Ishikawa (cell line): ENCODE measurements at regions not wholly inside any gene's neighbourhood (a gene's known extent, or its start where the extent isn't known, plus 50 kb on each side); places are given as distances from the start of the nearest gene placed in this dataset.

Experiments used
- CEBPB ChIP-seq: IDR thresholded peaks from 2 replicates; pipeline ENCODE4 v1.6.1; 2012
- REST ChIP-seq: IDR thresholded peaks from 2 replicates; pipeline ENCODE4 v1.6.1; 2012; ENCODE audit warnings: low read depth, mild to moderate bottlenecking
- TAF1 ChIP-seq: IDR thresholded peaks from 2 replicates; pipeline ENCODE4 v1.6.1; 2012; ENCODE audit warnings: low read depth, mild to moderate bottlenecking
- YY1 ChIP-seq: IDR thresholded peaks from 2 replicates; pipeline ENCODE4 v1.6.1; 2012; ENCODE audit warnings: low read depth

- TF ChIP-seq TAF1: no peak
- no peak for TF ChIP-seq REST
- no peak for TF ChIP-seq YY1
- no peak for TF ChIP-seq CEBPB
Observed at GRCh38 chr5:99945478-99946442, 589.4 kb upstream of the FAM174A start.
